Stimulated activated CD4-positive, alpha-beta T cell treated with anti-CD3 and anti-CD28 coated beads, Interleukin-1b, Interleukin-23, amount 100 ng/mL, for 1 hour (primary cell): ENCODE measurements at regions not wholly inside any gene's neighbourhood (a gene's known extent, or its start where the extent isn't known, plus 50 kb on each side); places are given as distances from the start of the nearest gene placed in this dataset.

Experiments used
- DNase-seq, 2 donors: peaks; one replicate each; pipeline ENCODE4 v3.0.0-alpha.2; 2020; ENCODE audit warnings: low read depth in 2 of 2

- no peak for DNase-seq
Measured at GRCh38 chr2:83650898-83651297, 808.2 kb downstream of the SUCLG1 start.

GRCh38 chr2:83650161-83650560 lies 808.9 kb downstream of the SUCLG1 start:
- DNase-seq, result no peak

- DNase-seq, result no peak
Measured at GRCh38 chr2:83640506-83640905, 818.6 kb downstream of the SUCLG1 start.

GRCh38 chr2:83633423-83633822 lies 825.7 kb downstream of the SUCLG1 start:
- DNase-seq, result no peak

GRCh38 chr2:83630351-83630750 lies 828.7 kb downstream of the SUCLG1 start:
- no peak for DNase-seq

GRCh38 chr2:83615511-83615910 lies 843.6 kb downstream of the SUCLG1 start:
- DNase-seq, result no peak

- DNase-seq, result no peak
Measured at GRCh38 chr2:83613178-83613577, 845.9 kb downstream of the SUCLG1 start.

- no peak for DNase-seq
Measured at GRCh38 chr2:83602753-83603152, 856.3 kb downstream of the SUCLG1 start.

GRCh38 chr2:83596592-83597282 lies 862.3 kb downstream of the SUCLG1 start:
- no peak for DNase-seq

- no peak for DNase-seq
Measured at GRCh38 chr2:83595926-83596325, 863.2 kb downstream of the SUCLG1 start.

GRCh38 chr2:83595121-83595690 lies 863.9 kb downstream of the SUCLG1 start:
- no peak for DNase-seq

- DNase-seq, result no peak
Measured at GRCh38 chr2:83594241-83595120, 864.6 kb downstream of the SUCLG1 start.

GRCh38 chr2:83587309-83587708 lies 871.8 kb downstream of the SUCLG1 start:
- no peak for DNase-seq

- no peak for DNase-seq
Measured at GRCh38 chr2:83585250-83585649, 873.8 kb downstream of the SUCLG1 start.

- no peak for DNase-seq
Measured at GRCh38 chr2:83584672-83585071, 874.4 kb downstream of the SUCLG1 start.

- DNase-seq, result no peak
Measured at GRCh38 chr2:83582589-83582988, 876.5 kb downstream of the SUCLG1 start.

- DNase-seq, result no peak
Measured at GRCh38 chr2:83579507-83579906, 879.6 kb downstream of the SUCLG1 start.

- no peak for DNase-seq
Measured at GRCh38 chr2:83578405-83578804, 880.7 kb downstream of the SUCLG1 start.

GRCh38 chr2:83574614-83575013 lies 884.5 kb downstream of the SUCLG1 start:
- DNase-seq, result no peak

GRCh38 chr2:83573060-83573459 lies 886.0 kb downstream of the SUCLG1 start:
- no peak for DNase-seq

GRCh38 chr2:83572400-83572799 lies 886.7 kb downstream of the SUCLG1 start:
- no peak for DNase-seq

- DNase-seq, result no peak
Measured at GRCh38 chr2:83567551-83567950, 891.5 kb downstream of the SUCLG1 start.

- DNase-seq, result no peak
Measured at GRCh38 chr2:83565626-83566025, 893.5 kb downstream of the SUCLG1 start.
